HG03064 (cell line): ENCODE measurements at regions not wholly inside any gene's neighbourhood (a gene's known extent, or its start where the extent isn't known, plus 50 kb on each side); places are given as distances from the start of the nearest gene placed in this dataset.
"Not testable (repeated sequence)": the region's sequence is repeated elsewhere in the genome, so short reads cannot be mapped to it uniquely, and the experiment has no call there.

Experiments
- ATAC-seq: cut with Tn5 transposase; IDR thresholded peaks from one replicate; pipeline ENCODE4 v1.9.1; 2021; ENCODE audit warnings: low read depth; ENCODE audit not compliant: unreplicated experiment

DNA sequence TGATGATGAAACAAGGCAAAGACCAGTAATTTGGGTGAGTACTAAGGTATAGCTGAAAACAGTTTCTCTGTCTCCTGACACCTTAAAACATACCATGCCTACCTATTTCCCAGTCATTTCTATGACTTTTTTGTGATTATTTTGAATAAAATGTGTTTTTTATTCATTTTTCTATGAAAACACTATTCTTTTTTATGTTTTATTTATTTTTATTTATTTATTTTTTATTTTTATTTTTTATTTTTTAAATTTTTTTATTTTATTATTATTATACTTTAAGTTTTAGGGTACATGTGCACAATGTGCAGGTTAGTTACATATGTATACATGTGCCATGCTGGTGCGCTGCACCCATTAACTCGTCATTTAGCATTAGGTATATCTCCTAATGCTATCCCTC is 576.8 kb upstream of the TLE4 start:
- not testable (repeated sequence) for ATAC-seq

DNA sequence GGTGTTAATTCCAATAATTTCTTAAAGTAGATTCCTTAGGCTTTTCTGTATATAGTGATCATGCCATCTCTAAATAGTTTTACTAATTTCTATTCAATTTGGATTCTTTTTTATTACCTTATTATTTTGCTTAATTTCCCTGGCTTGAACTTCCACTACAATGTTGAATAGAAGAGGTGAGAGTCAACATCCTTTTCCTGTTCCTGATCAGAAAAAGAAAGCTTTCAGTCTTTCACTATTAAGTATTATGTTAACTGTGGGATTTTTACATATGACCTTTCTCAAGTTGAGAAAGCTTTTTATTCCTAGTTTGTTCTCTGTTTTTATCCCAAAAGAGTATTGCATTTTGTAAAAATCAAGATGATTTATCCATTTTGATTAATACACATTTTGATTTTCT is 574.5 kb upstream of the TLE4 start:
- ATAC-seq = no peak

DNA sequence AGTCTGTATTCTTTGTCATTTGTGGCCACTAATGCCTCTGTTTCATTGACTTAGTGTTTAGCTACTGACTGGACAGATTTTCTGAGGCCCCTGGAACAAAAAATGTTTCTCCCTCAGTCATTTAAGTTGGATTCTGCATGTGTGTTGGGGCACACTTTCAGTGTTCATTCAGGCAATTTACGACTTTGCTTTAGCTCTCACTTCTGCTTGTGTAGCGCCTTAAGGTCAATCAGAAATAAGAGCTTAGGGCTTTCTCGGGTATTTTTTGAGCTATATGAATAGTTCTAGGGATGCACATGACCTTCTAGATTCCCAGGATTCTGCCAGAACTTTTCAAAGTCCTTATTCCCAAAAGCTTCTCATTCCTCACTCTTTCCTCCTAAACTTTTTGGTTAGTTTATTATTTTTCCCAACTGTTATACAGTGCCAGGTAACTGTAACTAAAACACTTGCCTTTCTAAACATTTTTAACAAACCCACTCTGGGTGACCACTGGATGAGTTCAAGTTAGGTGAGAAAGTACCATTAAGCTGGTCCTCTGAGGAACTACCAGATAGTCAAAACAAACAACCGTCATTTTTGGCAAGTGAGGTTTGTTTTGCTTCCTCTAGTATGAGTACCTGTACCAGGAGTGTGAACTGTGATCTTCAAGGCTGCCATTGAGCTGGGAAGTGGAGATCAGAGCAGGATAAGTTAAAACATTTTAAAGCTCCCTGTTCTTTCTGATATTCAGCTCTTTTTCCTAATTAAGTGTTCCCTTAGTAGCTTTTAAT is 571.3 kb upstream of the TLE4 start:
- no peak for ATAC-seq

GRCh38 chr9:79001012-79001411 is 570.8 kb upstream of the TLE4 start:
- ATAC-seq = no peak

DNA sequence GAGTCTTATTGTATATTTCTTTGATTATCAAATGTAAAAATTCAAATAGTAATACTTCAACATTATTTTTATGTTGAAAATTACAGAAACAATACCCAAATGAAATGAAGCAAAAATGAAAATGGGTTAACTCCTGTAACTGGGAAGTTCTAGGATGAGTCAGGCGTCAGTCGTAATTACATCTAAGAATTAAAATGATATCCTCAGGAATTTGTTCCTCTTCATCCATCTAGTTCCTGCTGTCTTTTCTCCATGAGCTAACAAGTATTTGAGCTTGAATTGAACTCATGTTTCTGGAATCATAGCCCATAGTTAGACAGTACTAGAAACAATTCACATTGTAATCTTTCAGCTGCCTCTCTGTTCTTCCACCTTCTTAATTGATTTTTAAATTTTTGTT is 568.3 kb upstream of the TLE4 start:
- ATAC-seq = no peak

GRCh38 chr9:79004032-79004431 is 567.7 kb upstream of the TLE4 start:
- no peak for ATAC-seq

DNA sequence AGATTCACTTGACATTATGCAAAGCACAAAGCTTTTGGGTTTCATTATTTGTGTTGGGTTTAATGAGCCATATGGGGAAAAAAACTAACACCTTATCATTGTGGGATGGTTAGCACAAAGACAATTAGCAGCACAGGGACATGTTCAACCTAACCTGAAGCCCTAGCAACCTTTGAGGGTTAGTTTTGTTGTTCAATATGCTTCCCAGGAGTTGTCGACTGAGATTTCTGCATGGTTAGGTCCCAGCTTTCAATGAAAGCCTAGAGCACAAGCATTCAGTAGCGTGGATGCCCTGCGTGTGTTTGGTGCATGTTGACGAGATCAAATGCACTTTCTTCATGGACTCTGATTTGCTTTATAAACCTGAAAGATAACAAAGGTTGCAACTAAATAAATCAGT is 565.2 kb upstream of the TLE4 start:
- no peak for ATAC-seq

GRCh38 chr9:79007701-79008483 is 563.9 kb upstream of the TLE4 start:
- ATAC-seq = no peak

GRCh38 chr9:79008916-79009315 is 562.8 kb upstream of the TLE4 start:
- ATAC-seq = no peak

DNA sequence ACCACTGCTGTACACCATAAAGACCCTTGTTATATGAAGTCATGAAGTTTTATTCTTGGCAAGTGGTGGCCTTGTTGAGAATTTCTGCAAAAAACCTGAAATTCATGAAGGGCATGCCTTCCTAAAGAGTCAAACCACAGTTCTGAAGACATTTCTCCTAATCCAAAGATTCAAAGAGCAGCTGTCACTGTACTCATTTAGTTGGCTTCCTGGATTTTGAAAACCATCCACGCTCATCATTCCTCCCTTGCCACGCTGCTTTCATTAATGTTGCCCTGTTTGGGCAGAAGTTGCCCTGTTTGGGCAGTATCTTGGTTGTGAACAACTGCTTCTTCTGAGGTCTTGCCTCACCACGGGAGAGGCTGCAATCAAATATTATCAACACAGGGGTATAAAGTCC is 560.3 kb upstream of the TLE4 start:
- ATAC-seq = no peak

DNA sequence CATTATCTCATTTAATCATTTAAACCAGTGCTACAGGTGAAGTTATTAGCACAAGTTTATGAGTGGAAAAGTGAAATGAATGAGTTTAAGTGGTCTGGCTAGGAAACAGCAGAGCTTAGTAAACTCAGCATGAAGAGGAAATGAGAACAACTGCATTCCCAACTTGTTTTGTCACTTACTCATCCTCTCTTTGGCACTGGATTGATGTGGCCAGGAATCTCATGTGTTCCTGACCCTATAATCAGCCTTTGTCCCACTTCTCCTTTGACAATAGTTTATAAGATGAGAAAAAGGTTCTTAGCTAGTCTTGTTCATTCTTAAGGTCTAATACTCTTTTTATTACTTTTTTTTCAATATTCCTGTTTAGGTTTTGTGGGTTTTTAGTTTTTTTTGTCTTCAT is 559.2 kb upstream of the TLE4 start:
- no peak for ATAC-seq

DNA sequence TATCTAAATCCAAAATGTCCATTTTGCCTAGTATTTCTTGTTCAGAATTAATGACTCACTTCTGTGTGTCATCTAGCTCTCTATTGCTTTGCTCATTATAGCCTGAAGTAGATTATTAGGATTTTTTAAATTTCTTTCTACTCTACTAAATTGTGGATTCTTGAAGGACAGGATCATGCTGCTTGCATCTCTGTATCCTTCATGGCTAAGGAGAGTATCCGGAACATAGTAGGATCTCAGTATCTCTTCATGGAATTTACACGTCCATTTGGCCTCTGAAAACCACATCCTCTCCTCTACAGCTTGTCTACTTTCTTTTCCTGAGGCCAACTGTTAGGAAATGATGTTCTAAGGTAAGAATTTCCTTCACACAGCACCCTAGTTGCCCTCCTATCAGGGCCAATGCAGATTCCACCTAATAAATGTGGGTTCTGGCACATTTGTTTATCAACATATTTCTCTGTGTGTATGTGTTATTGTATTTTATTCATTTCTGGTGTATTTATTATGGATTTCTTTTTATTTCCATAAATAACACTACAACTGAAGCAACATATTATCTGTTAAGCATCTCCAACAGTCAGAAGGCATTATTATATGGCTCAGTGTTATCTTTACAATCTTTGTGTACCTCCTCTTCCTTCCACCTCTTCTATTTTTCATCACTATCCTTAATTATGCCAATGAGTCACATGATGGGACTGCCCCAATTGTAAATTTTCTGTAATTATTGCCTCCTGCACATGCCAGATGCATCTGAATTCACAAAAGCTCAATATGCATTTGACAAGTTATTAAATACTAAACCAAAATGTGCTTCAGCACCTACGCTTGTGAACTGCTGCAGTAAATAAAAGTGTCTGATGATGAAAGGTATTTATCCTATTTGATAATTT is 557.8 kb upstream of the TLE4 start:
- ATAC-seq = no peak

GRCh38 chr9:79014929-79015699 is 556.7 kb upstream of the TLE4 start:
- ATAC-seq = no peak

DNA sequence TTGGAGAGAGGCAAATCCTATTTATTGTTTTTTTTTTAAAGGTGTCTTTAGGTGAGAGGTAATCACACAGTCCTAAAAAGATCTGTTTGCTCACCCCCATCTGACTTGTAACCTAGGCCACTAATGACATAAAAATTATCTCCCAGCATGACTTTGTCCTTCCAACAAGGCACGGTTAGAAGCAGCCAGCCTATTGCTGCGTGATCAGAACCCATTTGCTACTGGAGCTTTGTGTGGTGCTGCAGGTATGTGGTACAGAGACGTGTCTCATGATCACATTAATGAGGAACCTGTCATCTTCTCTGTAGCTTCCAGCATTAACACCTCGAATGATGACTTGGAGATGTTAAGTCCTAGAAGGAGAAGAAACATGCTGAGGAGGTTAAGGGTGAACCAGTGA is 555.8 kb upstream of the TLE4 start:
- ATAC-seq = no peak

DNA sequence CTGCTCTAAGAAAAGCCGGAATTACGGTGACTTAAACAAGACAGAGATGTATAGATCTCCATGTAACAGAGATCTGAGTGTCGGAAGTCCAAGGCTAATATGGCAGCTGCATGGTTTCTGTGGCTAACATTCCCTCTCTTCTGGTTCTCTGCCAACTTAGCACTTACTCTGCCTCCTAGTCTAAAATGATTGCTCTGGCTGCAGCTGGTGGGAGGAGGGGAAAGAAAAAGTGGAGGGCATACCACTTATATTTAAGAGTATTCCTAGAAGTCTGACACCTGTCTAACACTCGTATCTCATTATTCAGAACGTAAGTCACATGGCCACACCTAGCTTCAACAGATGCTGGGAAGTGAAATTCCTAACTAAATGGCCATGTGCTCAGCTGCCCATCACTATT is 551.5 kb upstream of the TLE4 start:
- ATAC-seq = no peak

DNA sequence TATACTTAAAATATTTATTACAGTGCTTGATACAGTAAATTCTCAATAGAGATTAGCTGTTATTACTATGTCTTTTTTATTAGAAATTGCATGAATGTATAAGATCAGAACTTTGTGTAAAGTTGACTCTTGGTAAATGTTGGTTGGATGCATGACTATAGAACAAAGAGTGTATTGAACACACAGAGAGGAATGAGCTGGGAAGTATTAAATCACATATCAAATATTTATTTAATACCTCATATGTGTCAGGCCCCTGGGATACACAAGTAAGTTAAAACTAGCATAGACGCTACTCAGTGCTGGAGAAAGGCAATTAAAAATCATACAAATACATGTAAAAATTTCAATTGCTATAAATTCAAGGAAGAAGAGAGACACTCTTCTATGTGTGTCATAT is 550.7 kb upstream of the TLE4 start:
- ATAC-seq = no peak

- ATAC-seq = no peak
Measured at GRCh38 chr9:79023134-79023580, 548.6 kb upstream of the TLE4 start.

- peak; percentile 69 for ATAC-seq
Measured at GRCh38 chr9:79026316-79026715, 545.4 kb upstream of the TLE4 start.

GRCh38 chr9:79028101-79028500 is 543.7 kb upstream of the TLE4 start:
- ATAC-seq = no peak

DNA sequence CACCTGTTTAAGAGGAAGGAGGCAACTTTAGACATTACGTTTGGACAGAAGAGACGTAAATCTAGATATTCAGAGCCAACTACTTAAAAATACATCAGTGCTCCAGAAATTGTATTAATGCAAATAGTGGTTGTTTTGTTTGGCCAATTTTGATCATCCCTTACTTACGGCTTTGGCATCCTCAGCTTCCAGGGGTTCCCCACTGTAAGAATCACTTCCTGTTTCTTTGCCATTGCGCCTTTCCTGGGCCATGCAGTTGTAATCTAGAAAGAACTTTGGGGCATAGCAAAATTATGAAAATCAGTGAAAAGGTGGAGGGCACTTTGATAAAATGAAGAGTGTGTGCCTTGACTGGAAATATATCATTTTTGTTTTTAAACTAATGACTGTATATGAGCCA is 537.2 kb upstream of the TLE4 start:
- ATAC-seq = no peak
